HEK293T (cell line): ENCODE measurements at regions not wholly inside any gene's neighbourhood (a gene's known extent, or its start where the extent isn't known, plus 50 kb on each side); places are given as distances from the start of the nearest gene placed in this dataset.
"Not testable (repeated sequence)": the region's sequence is repeated elsewhere in the genome, so short reads cannot be mapped to it uniquely, and the experiment has no call there.

ENCODE experiments used
- CTCF ChIA-PET: fragments of 350-600 bp; formaldehyde crosslinking; extraction: SDS; loops from one replicate; lab custom pipeline; 2021; ENCODE audit warnings: antibody characterized with exemption, inconsistent platforms; lab: Yijun Ruan, JAX
- POLR2A ChIA-PET: fragments of 350-600 bp; formaldehyde crosslinking; extraction: SDS; loops from one replicate; lab custom pipeline; 2020; ENCODE audit warnings: antibody characterized with exemption, inconsistent platforms; lab: Yijun Ruan, JAX
- DNase-seq: peaks from one replicate; pipeline ENCODE4 v3.0.0; 2012; ENCODE audit warnings: mixed read lengths; ENCODE audit errors: extremely low spot score
- ARNT ChIP-seq: fragments of 450-650 bp; IDR thresholded peaks from 2 replicates; pipeline ENCODE4 v1.6.1; 2017; ENCODE audit warnings: mild to moderate bottlenecking
- BHLHE40 ChIP-seq: fragments of 450-650 bp; IDR thresholded peaks from 2 replicates; pipeline ENCODE4 v1.6.1; 2016; ENCODE audit warnings: mild to moderate bottlenecking, moderate library complexity, borderline replicate concordance
- CTBP1 ChIP-seq: fragments of 450-650 bp; IDR thresholded peaks from 2 replicates; pipeline ENCODE4 v1.6.1; 2016; ENCODE audit warnings: borderline replicate concordance
- ELF4 ChIP-seq: fragments of 450-650 bp; IDR thresholded peaks from 2 replicates; pipeline ENCODE4 v1.6.1; 2017; ENCODE audit warnings: antibody characterized with exemption
- FOXA1 ChIP-seq: fragments of 450-650 bp; IDR thresholded peaks from 2 replicates; pipeline ENCODE4 v1.6.1; 2016; ENCODE audit warnings: mild to moderate bottlenecking
- FOXK2 ChIP-seq: fragments of 450-650 bp; IDR thresholded peaks from 2 replicates; pipeline ENCODE4 v1.6.1; 2016; ENCODE audit warnings: mild to moderate bottlenecking
- FOXM1 ChIP-seq: fragments of 450-650 bp; IDR thresholded peaks from 2 replicates; pipeline ENCODE4 v1.6.1; 2017; ENCODE audit warnings: mild to moderate bottlenecking, borderline replicate concordance
- HDGF ChIP-seq: fragments of 450-650 bp; IDR thresholded peaks from 2 replicates; pipeline ENCODE4 v1.6.1; 2017; ENCODE audit warnings: antibody characterized with exemption, borderline replicate concordance
- L3MBTL2 ChIP-seq: fragments of 450-650 bp; conservative IDR thresholded peaks from 2 replicates; pipeline ENCODE4 v1.6.1; 2016; ENCODE audit warnings: mild to moderate bottlenecking
- LEF1 ChIP-seq: fragments of 450-650 bp; IDR thresholded peaks from 2 replicates; pipeline ENCODE4 v1.6.1; 2017; ENCODE audit warnings: mild to moderate bottlenecking, borderline replicate concordance
- NFRKB ChIP-seq: fragments of 450-650 bp; IDR thresholded peaks from 2 replicates; pipeline ENCODE4 v1.6.1; 2016; ENCODE audit warnings: mild to moderate bottlenecking, moderate library complexity
- PKNOX1 ChIP-seq: fragments of 450-650 bp; IDR thresholded peaks from 2 replicates; pipeline ENCODE4 v1.6.1; 2016
- SP1 ChIP-seq: fragments of 450-650 bp; IDR thresholded peaks from 2 replicates; pipeline ENCODE4 v1.6.1; 2017
- SUZ12 ChIP-seq: fragments of 450-650 bp; IDR thresholded peaks from 2 replicates; pipeline ENCODE4 v1.6.1; 2016; ENCODE audit warnings: mild to moderate bottlenecking
- TARDBP ChIP-seq: fragments of 450-650 bp; IDR thresholded peaks from 2 replicates; pipeline ENCODE4 v1.6.1; 2016
- ZNF384 ChIP-seq: fragments of 450-650 bp; IDR thresholded peaks from 2 replicates; pipeline ENCODE4 v1.6.1; 2016

GRCh38 chr13:107788464-107789165 lies 426.7 kb downstream of the LIG4 start:
- TF ChIP-seq FOXK2 (no peak), FOXM1 (no peak), NFRKB (no peak), HDGF (no peak), L3MBTL2 (no peak), ELF4 (no peak), CTBP1 (no peak), LEF1 (no peak), PKNOX1 (no peak), FOXA1 (no peak), ZNF384 (no peak), TARDBP (no peak), ARNT (no peak), SUZ12 (no peak), SP1 (no peak)

GRCh38 chr13:107782646-107783045 lies 432.7 kb downstream of the LIG4 start:
- POLR2A ChIA-PET, CTCF ChIA-PET, DNase-seq: not testable (repeated sequence)

More at GRCh38 chr13:107788464-107789165, 426.7 kb downstream of the LIG4 start:
- ChIA-PET CTCF (no interaction called here), POLR2A (no interaction called here)
- DNase-seq = no peak

DNA sequence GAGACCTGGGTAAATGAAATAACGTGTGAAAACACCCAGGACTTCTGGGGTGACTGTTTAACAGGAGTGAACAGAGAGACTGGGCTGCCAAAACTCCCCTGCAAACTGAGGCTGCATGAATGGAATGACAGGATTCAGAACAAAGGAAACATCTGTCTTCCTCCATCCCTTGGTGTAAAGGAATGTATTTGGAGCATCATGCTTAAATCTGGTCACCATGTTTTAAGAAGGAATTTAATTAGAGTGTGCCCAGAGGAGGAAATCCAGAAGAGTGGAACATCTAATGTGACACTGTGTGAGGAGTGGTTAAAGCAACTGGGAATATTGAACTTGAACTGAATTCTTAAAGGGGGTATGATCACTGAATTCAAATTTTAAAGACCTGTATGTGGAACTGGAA lies 437.2 kb downstream of the LIG4 start:
- CTCF ChIA-PET = no interaction called here
- TF ChIP-seq NFRKB (no peak), CTBP1 (no peak), L3MBTL2 (no peak), TARDBP (no peak), SUZ12 (no peak), SP1 (no peak), LEF1 (no peak), FOXA1 (no peak), ELF4 (no peak), FOXK2 (no peak), FOXM1 (no peak), ARNT (no peak)
- POLR2A ChIA-PET = no interaction called here
- no peak for DNase-seq

DNA sequence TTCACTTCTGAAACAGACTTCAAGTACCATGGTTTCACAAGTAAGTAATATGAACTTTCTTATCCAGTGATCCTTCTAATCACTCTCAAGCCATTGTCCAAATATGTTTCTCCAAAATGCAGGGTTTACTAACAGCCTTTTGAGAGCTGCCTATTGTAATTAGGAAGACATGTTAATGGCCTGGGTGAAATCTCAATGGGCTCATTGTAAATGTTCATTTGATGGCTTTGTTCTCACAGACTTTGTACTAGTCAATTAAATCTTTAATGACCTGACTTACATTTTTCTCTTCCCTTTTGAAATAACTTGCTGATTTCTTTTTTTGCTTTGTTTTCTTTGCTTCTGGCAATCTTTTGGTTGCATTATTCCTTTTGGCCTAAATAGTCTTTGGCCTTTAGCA lies 444.8 kb downstream of the LIG4 start:
- POLR2A ChIA-PET = no interaction called here
- DNase-seq = no peak
- CTCF ChIA-PET = no interaction called here
- no peak for TF ChIP-seq ZNF384
- TF ChIP-seq ARNT = no peak

GRCh38 chr13:107767119-107767518 lies 448.2 kb downstream of the LIG4 start:
- no peak for DNase-seq
- no peak for TF ChIP-seq ELF4
- no peak for TF ChIP-seq BHLHE40
- TF ChIP-seq PKNOX1 = no peak
- no peak for TF ChIP-seq FOXM1
- TF ChIP-seq SP1 = no peak
- TF ChIP-seq FOXK2 = no peak
- POLR2A ChIA-PET = no interaction called here
- CTCF ChIA-PET = no interaction called here

- DNase-seq = no peak
- POLR2A ChIA-PET = no interaction called here
- CTCF ChIA-PET = interaction anchor here (0.6 to 0.7 kb wide), 2 partner anchors 370 to 1557 kb away, joined by 3 read pairs; no protein-coding TSS in a partner anchor
- TF ChIP-seq SUZ12 (no peak), FOXM1 (no peak), FOXA1 (no peak), FOXK2 (no peak), HDGF (no peak), ELF4 (no peak), LEF1 (no peak)
These were observed 449.5 kb downstream of the LIG4 start for GRCh38 chr13:107765724-107766401.

DNA sequence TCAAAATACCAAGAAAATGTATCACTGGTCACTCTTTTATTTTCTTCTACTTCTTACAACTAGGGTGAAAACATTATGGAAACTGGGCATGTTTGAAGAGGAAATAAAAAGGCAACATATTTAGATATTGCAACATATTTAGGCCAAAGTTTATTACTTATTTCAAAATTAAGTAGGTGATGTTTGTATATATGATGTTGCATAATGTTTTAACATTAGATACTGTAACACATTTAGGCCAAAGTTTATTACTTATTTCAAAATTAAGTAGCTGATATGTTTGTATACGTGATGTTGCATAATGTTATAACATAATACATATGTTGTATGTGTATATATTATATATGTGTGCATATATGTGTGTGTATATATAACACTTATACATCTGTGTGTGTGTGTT lies 451.3 kb downstream of the LIG4 start:
- ChIA-PET CTCF (no interaction called here), POLR2A (no interaction called here)
- DNase-seq = no peak
- TF ChIP-seq TARDBP (no peak), SUZ12 (no peak), ELF4 (no peak), ARNT (no peak), FOXK2 (no peak)

DNA sequence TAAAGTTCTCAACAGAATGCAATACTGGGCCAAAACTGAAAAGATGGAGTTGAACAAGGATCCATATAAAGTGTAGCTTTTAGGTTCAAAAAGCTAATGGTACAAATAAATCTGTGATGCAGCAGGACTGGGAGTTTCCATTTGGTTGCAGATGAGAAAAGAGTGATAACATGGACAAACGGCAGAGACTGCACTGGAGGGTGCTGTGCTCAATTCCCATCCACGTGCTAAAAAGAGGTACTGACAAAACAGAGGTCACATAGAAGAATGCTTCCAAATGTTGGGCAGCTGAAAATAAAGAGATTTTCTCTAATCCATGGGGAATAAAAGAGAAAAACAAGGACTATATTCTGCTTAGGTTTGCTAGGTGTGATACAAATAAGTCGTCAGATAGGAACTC lies 461.6 kb downstream of the LIG4 start:
- TF ChIP-seq FOXM1 = no peak
- no peak for TF ChIP-seq CTBP1
- ChIA-PET POLR2A (no interaction called here), CTCF (no interaction called here)
- no peak for DNase-seq
